ENCODE measurements at regions not wholly inside any gene's neighbourhood (a gene's known extent, or its start where the extent isn't known, plus 50 kb on each side); places are given as distances from the start of the nearest gene placed in this dataset.
"Not testable (repeated sequence)": the region's sequence is repeated elsewhere in the genome, so short reads cannot be mapped to it uniquely, and the experiment has no call there.

DNA sequence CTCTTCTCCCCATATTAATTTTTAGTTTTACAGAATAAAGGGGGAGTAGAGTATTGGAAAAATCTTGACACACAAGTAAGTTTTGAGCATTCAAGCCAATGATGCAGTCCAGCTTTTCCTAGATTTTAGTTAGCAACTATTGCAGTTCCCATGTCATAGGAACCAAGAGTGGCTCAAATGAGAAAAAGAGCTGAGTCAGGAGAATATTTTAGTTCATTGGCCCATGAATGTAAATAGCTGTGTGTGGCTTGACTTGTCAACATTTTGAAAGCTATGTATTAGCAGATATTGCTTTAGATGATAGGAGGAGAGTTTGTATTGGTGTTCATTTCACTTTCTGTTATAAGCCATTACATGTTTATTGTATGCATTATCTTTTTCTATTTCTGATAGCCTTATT is 853.7 kb downstream of the PLOD2 start:
- no peak for DNase-seq (ENCODE audit: low spot score in 2 of 2)
- no peak overlapping the region for H3K4me3 ChIP-seq (ENCODE audit: low read depth, poor library complexity, severe bottlenecking)
- intact Hi-C loops (cut with DNase I; ENCODE audit: low total_unique reads), result no loop called here
- TF ChIP-seq POLR2A (IDR thresholded peaks at IDR 0.05), result no peak
- no peak for TF ChIP-seq CTCF (IDR thresholded peaks at IDR 0.05)

- DNase-seq (ENCODE audit: low spot score in 2 of 2), result no peak
- WGBS, 2 donors, result 84 to 89% methylated on average over 2 of the region's 2 CpGs
- TF ChIP-seq CTCF (IDR thresholded peaks at IDR 0.05), result no peak
- no peak for TF ChIP-seq POLR2A (IDR thresholded peaks at IDR 0.05)
- no peak overlapping the region for H3K4me3 ChIP-seq (ENCODE audit: low read depth, poor library complexity, severe bottlenecking)
- intact Hi-C loops (cut with DNase I; ENCODE audit: low total_unique reads), result no loop called here
Observed at GRCh38 chr3:145313751-145314150, 847.2 kb downstream of the PLOD2 start.

DNA sequence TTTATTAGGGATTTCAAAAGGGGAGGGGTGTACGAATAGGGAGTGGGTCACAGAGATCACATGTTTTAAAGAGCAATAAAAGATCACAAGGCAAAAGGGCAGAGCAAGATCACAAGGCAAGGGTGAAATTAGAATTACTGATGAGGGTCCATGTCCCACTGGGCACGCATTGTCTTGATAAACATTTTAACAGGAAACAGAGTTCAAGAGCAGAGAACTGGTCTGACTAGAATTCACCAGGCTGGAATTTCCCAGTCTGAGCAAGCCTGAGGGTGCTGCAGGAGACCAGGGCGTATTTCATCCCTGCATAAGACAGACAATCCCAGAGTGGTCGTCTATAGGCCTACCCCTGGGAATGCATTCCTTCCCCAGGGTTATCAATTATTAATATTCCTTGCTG is 844.7 kb downstream of the PLOD2 start:
- WGBS, 2 donors, result 35 to 41% methylated on average over 3 to 4 of the region's 4 CpGs
- H3K4me3 ChIP-seq (ENCODE audit: low read depth, poor library complexity, severe bottlenecking); DNase-seq (ENCODE audit: low spot score in 2 of 2); intact Hi-C loops (cut with DNase I; ENCODE audit: low total_unique reads): not testable (repeated sequence)

DNA sequence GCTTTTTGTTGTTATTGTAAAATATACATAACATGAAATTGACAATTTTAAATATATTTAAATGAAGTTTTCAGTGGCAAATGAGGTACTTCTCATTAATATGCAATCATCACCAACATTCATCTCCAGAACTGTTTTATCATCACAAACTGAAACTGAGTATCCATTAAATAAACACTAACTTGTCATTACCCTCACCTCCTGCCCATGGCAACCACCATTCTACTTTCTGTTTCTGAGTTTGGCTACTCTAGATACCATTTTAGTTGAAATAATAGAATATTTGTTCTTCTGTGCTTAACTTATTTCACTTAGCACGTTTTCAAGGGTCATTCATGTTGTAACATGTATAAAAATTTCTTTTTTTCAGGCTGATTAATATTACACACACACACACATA is 834.3 kb downstream of the PLOD2 start:
- 31 to 32% methylated on average over 1 of the region's 1 CpG for WGBS, 2 donors
- TF ChIP-seq POLR2A (IDR thresholded peaks at IDR 0.05), result no peak
- no peak for TF ChIP-seq CTCF (IDR thresholded peaks at IDR 0.05)
- intact Hi-C loops (cut with DNase I; ENCODE audit: low total_unique reads), result loop anchor here (5.0 kb wide), 1 partner anchor 79 kb away; no protein-coding TSS in a partner anchor
- no peak overlapping the region for H3K4me3 ChIP-seq (ENCODE audit: low read depth, poor library complexity, severe bottlenecking)
- DNase-seq (ENCODE audit: low spot score in 2 of 2), result no peak

DNA sequence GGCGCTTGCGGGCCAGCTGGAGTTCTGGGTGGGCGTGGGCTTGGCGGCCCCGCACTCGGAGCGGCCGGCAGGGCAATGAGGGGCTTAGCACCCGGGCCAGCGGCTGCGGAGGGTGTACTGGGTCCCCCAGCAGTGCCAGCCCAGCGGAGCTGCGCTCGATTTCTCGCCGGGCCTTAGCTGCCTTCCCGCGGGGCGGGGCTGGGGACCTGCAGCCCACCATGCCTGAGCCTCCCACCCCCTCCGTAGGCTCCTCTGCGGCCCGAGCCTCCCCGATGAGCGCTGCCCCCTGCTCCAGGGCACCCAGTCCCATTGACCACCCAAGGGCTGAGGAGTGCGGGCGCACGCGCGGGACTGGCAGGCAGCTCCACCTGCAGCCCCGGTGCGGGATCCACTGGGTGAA is 827.6 kb downstream of the PLOD2 start:
- H3K4me3 ChIP-seq (ENCODE audit: low read depth, poor library complexity, severe bottlenecking); intact Hi-C loops (cut with DNase I; ENCODE audit: low total_unique reads); DNase-seq (ENCODE audit: low spot score in 2 of 2): not testable (repeated sequence)
- 94 to 97% methylated on average over 13 to 16 of the region's 31 CpGs for WGBS, 2 donors

GRCh38 chr3:145333931-145334330 is 827.1 kb downstream of the PLOD2 start:
- DNase-seq (ENCODE audit: low spot score in 2 of 2), result no peak
- intact Hi-C loops (cut with DNase I; ENCODE audit: low total_unique reads), result no loop called here
- no peak overlapping the region for H3K4me3 ChIP-seq (ENCODE audit: low read depth, poor library complexity, severe bottlenecking)
- whole genome bisulfite sequencing, 2 donors, result 86 to 89% methylated on average over 13 of the region's 13 CpGs
- no peak for TF ChIP-seq POLR2A (IDR thresholded peaks at IDR 0.05)
- no peak for TF ChIP-seq CTCF (IDR thresholded peaks at IDR 0.05)

DNA sequence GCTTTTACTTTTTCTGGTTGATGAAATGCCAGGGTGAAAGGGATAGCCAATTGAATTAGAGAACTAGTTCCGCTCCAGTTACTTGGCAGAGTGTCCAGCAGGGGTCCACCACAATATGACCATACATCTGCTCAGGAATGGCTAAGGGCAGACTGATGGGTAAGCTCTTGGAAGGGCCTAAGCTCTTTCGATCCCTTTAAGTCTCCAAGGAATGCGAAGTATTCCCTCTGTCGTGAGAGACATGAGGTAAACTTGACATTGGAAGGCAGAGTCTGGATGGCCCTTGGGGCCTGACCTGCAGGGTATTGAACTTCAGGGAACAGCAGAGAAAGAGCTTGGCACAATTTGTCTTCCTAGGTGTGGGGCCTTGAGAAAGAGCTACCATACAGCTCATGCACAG is 805.8 kb downstream of the PLOD2 start:
- TF ChIP-seq POLR2A (IDR thresholded peaks at IDR 0.05), result no peak
- TF ChIP-seq CTCF (IDR thresholded peaks at IDR 0.05), result no peak
- intact Hi-C loops (cut with DNase I; ENCODE audit: low total_unique reads), result no loop called here
- WGBS, 2 donors, result 90 to 91% methylated on average over 4 of the region's 4 CpGs
- DNase-seq (ENCODE audit: low spot score in 2 of 2), result no peak
- no peak overlapping the region for H3K4me3 ChIP-seq (ENCODE audit: low read depth, poor library complexity, severe bottlenecking)

Data from lower leg skin (tissue), 4 donors.